GM19463 (cell line): ENCODE measurements at regions not wholly inside any gene's neighbourhood (a gene's known extent, or its start where the extent isn't known, plus 50 kb on each side); places are given as distances from the start of the nearest gene placed in this dataset.
"Not testable (repeated sequence)": the region's sequence is repeated elsewhere in the genome, so short reads cannot be mapped to it uniquely, and the experiment has no call there.

Experiments used
- ATAC-seq: cut with Tn5 transposase; IDR thresholded peaks from one replicate; pipeline ENCODE4 v1.9.1; 2021; ENCODE audit warnings: mild to moderate bottlenecking, moderate library complexity; ENCODE audit not compliant: unreplicated experiment

GRCh38 chr3:147662705-147663104, 253.5 kb downstream of the ZIC1 start:
- ATAC-seq = no peak

- no peak for ATAC-seq
Observed at GRCh38 chr3:147669077-147669476, 259.9 kb downstream of the ZIC1 start.

GRCh38 chr3:147672035-147672434, 262.9 kb downstream of the ZIC1 start:
- ATAC-seq = no peak

GRCh38 chr3:147672436-147672835, 263.3 kb downstream of the ZIC1 start:
- ATAC-seq = no peak

- no peak for ATAC-seq
Observed at GRCh38 chr3:147675761-147676160, 266.6 kb downstream of the ZIC1 start.

- ATAC-seq = no peak
Observed at GRCh38 chr3:147680837-147681483, 271.8 kb downstream of the ZIC1 start.

- ATAC-seq = no peak
Observed at GRCh38 chr3:147688868-147689267, 279.7 kb downstream of the ZIC1 start.

GRCh38 chr3:147699175-147699838, 290.1 kb downstream of the ZIC1 start:
- ATAC-seq = no peak

- ATAC-seq = no peak
Observed at GRCh38 chr3:147701195-147701594, 292.0 kb downstream of the ZIC1 start.

- no peak for ATAC-seq
Observed at GRCh38 chr3:147702509-147702908, 293.3 kb downstream of the ZIC1 start.

GRCh38 chr3:147705651-147706051, 296.5 kb downstream of the ZIC1 start:
- ATAC-seq = no peak

GRCh38 chr3:147710753-147711152, 301.6 kb downstream of the ZIC1 start:
- not testable (repeated sequence) for ATAC-seq

- ATAC-seq = no peak
Observed at GRCh38 chr3:147712357-147712756, 303.2 kb downstream of the ZIC1 start.

- not testable (repeated sequence) for ATAC-seq
Observed at GRCh38 chr3:147712758-147713157, 303.6 kb downstream of the ZIC1 start.

- ATAC-seq = no peak
Observed at GRCh38 chr3:147713234-147714133, 304.3 kb downstream of the ZIC1 start.

GRCh38 chr3:147729641-147730040, 320.5 kb downstream of the ZIC1 start:
- no peak for ATAC-seq

- ATAC-seq = no peak
Observed at GRCh38 chr3:147730284-147730683, 321.1 kb downstream of the ZIC1 start.

- ATAC-seq = no peak
Observed at GRCh38 chr3:147733217-147733616, 324.1 kb downstream of the ZIC1 start.

GRCh38 chr3:147735616-147736015, 326.5 kb downstream of the ZIC1 start:
- ATAC-seq = no peak

- ATAC-seq = no peak
Observed at GRCh38 chr3:147736226-147736625, 327.1 kb downstream of the ZIC1 start.

- no peak for ATAC-seq
Observed at GRCh38 chr3:147737376-147737775, 328.2 kb downstream of the ZIC1 start.

- ATAC-seq = no peak
Observed at GRCh38 chr3:147740928-147741327, 331.8 kb downstream of the ZIC1 start.
